HEK293 (cell line): ENCODE measurements at regions not wholly inside any gene's neighbourhood (a gene's known extent, or its start where the extent isn't known, plus 50 kb on each side); places are given as distances from the start of the nearest gene placed in this dataset.

Source experiments
- CTCF ChIA-PET: fragments of 350-600 bp; formaldehyde crosslinking; extraction: SDS; loops from one replicate; lab custom pipeline; 2021; ENCODE audit warnings: antibody characterized with exemption; lab: Yijun Ruan, JAX
- POLR2A ChIA-PET: fragments of 300-600 bp; formaldehyde crosslinking; extraction: SDS; loops from one replicate; lab custom pipeline; 2020; ENCODE audit warnings: antibody characterized with exemption, inconsistent platforms; lab: Yijun Ruan, JAX
- H3K27ac ChIP-seq: fragments of 200-500 bp; sonication (Bioruptor generic); 2 replicates; pipeline ENCODE4 v1.5.1; 2014; ENCODE audit warnings: low read depth, low read length, control low read depth, inconsistent platforms; ENCODE audit errors: extremely low read depth
- H3K36me3 ChIP-seq, 2 experiments: fragments of 200-500 bp in 1 of 2; sonication (Bioruptor generic) in 1 of 2; 1 replicate in 1 of 2; 2 replicates in 1 of 2; pipeline ENCODE4 v1.5.1; 2014 to 2017; ENCODE audit warnings: inconsistent platforms in 2 of 2, low read length in 2 of 2; ENCODE audit not compliant: control insufficient read depth in 2 of 2, insufficient read depth in 1 of 2
- H3K4me1 ChIP-seq: fragments of 200-500 bp; sonication (Bioruptor generic); 2 replicates; pipeline ENCODE4 v1.5.1; 2014; ENCODE audit warnings: mild to moderate bottlenecking, low read length, inconsistent platforms; ENCODE audit not compliant: control insufficient read depth, insufficient read depth
- H3K4me3 ChIP-seq: 2 replicates; pipeline ENCODE4 v1.5.1; 2011; ENCODE audit warnings: low read depth, mild to moderate bottlenecking, control low read depth, low read length, moderate library complexity
- H3K9me3 ChIP-seq: fragments of 200-500 bp; sonication (Bioruptor generic); 2 replicates; pipeline ENCODE4 v1.5.1; 2014; ENCODE audit warnings: low read depth, low read length, inconsistent platforms; ENCODE audit not compliant: control insufficient read depth, insufficient read depth
- GFI1B ChIP-seq: fragments of 450-650 bp; formaldehyde crosslinking; IDR thresholded peaks from 2 replicates; pipeline ENCODE4 v1.5.1; 2016; ENCODE audit warnings: missing biosample characterization, missing genetic modification characterization
- INSM2 ChIP-seq: fragments of 450-650 bp; formaldehyde crosslinking; IDR thresholded peaks from 2 replicates; pipeline ENCODE4 v1.5.1; 2016; ENCODE audit warnings: missing biosample characterization, missing genetic modification characterization
- KLF10 ChIP-seq: fragments of 450-650 bp; IDR thresholded peaks from 2 replicates; pipeline ENCODE4 v1.5.1; 2018; ENCODE audit warnings: missing biosample characterization, mild to moderate bottlenecking, missing genetic modification characterization
- KLF7 ChIP-seq: fragments of 450-650 bp; formaldehyde crosslinking; IDR thresholded peaks from 2 replicates; pipeline ENCODE4 v1.5.1; 2016; ENCODE audit warnings: missing biosample characterization, missing genetic modification characterization, borderline replicate concordance
- SETDB1 ChIP-seq: IDR thresholded peaks from one replicate; pipeline ENCODE4 v1.6.1; 2017; ENCODE audit warnings: mild to moderate bottlenecking, low read length, moderate library complexity, mixed read lengths; ENCODE audit not compliant: insufficient read length
- TCF7L2 ChIP-seq: IDR thresholded peaks from 2 replicates; pipeline ENCODE4 v1.6.1; 2011; ENCODE audit warnings: low read depth, mild to moderate bottlenecking, inconsistent platforms, low read length, moderate library complexity, borderline replicate concordance
- TRIM28 ChIP-seq: IDR thresholded peaks from 2 replicates; pipeline ENCODE4 v1.6.1; 2011; ENCODE audit warnings: low read length, control low read depth, borderline replicate concordance
- ZBTB21 ChIP-seq: fragments of 450-650 bp; formaldehyde crosslinking; IDR thresholded peaks from 2 replicates; pipeline ENCODE4 v1.5.1; 2017; ENCODE audit warnings: missing biosample characterization, missing genetic modification characterization
- ZBTB44 ChIP-seq: fragments of 450-650 bp; IDR thresholded peaks from 2 replicates; pipeline ENCODE4 v1.5.1; 2018; ENCODE audit warnings: missing biosample characterization, mild to moderate bottlenecking, missing genetic modification characterization
- ZNF140 ChIP-seq: fragments of 450-650 bp; formaldehyde crosslinking; IDR thresholded peaks from 2 replicates; pipeline ENCODE4 v1.5.1; 2016; ENCODE audit warnings: missing biosample characterization, missing genetic modification characterization
- ZNF169 ChIP-seq: fragments of 450-650 bp; formaldehyde crosslinking; IDR thresholded peaks from 2 replicates; pipeline ENCODE4 v1.5.1; 2016; ENCODE audit warnings: missing biosample characterization, missing genetic modification characterization
- ZNF221 ChIP-seq: fragments of 450-650 bp; formaldehyde crosslinking; IDR thresholded peaks from 2 replicates; pipeline ENCODE4 v1.5.1; 2017; ENCODE audit warnings: missing biosample characterization, missing genetic modification characterization, borderline replicate concordance
- ZNF239 ChIP-seq: fragments of 450-650 bp; formaldehyde crosslinking; IDR thresholded peaks from 2 replicates; pipeline ENCODE4 v1.5.1; 2016; ENCODE audit warnings: missing biosample characterization, missing genetic modification characterization
- ZNF350 ChIP-seq: fragments of 450-650 bp; formaldehyde crosslinking; IDR thresholded peaks from 2 replicates; pipeline ENCODE4 v1.5.0; 2017; ENCODE audit warnings: missing biosample characterization, mild to moderate bottlenecking, missing genetic modification characterization
- ZNF488 ChIP-seq: fragments of 450-650 bp; formaldehyde crosslinking; IDR thresholded peaks from 2 replicates; pipeline ENCODE4 v1.5.1; 2016; ENCODE audit warnings: missing biosample characterization, missing genetic modification characterization
- ZNF513 ChIP-seq: fragments of 450-650 bp; IDR thresholded peaks from 2 replicates; pipeline ENCODE4 v1.5.1; 2018; ENCODE audit warnings: missing biosample characterization, missing genetic modification characterization
- ZNF530 ChIP-seq: fragments of 450-650 bp; formaldehyde crosslinking; IDR thresholded peaks from 2 replicates; pipeline ENCODE4 v1.5.1; 2016; ENCODE audit warnings: low read depth, missing biosample characterization, missing genetic modification characterization
- ZNF548 ChIP-seq: fragments of 450-650 bp; formaldehyde crosslinking; IDR thresholded peaks from 2 replicates; pipeline ENCODE4 v1.5.1; 2016; ENCODE audit warnings: missing biosample characterization, missing genetic modification characterization
- ZNF555 ChIP-seq: fragments of 450-650 bp; formaldehyde crosslinking; conservative IDR thresholded peaks from 2 replicates; pipeline ENCODE4 v1.5.1; 2017; ENCODE audit warnings: missing biosample characterization, mild to moderate bottlenecking, missing genetic modification characterization, inconsistent platforms
- ZNF623 ChIP-seq: fragments of 450-650 bp; formaldehyde crosslinking; IDR thresholded peaks from 2 replicates; pipeline ENCODE4 v1.5.1; 2016; ENCODE audit warnings: missing biosample characterization, missing genetic modification characterization
- ZNF670 ChIP-seq: fragments of 450-650 bp; formaldehyde crosslinking; IDR thresholded peaks from 2 replicates; pipeline ENCODE4 v1.5.1; 2016; ENCODE audit warnings: missing biosample characterization, missing genetic modification characterization, low read depth
- ZNF677 ChIP-seq: fragments of 450-650 bp; IDR thresholded peaks from 2 replicates; pipeline ENCODE4 v1.5.0; 2018; ENCODE audit warnings: missing biosample characterization, mild to moderate bottlenecking, missing genetic modification characterization, moderate library complexity
- ZNF777 ChIP-seq: fragments of 450-650 bp; formaldehyde crosslinking; IDR thresholded peaks from 2 replicates; pipeline ENCODE4 v1.5.1; 2017; ENCODE audit warnings: missing biosample characterization, missing genetic modification characterization, borderline replicate concordance
- ZNF792 ChIP-seq: fragments of 450-650 bp; formaldehyde crosslinking; IDR thresholded peaks from 2 replicates; pipeline ENCODE4 v1.5.1; 2016; ENCODE audit warnings: missing biosample characterization, missing genetic modification characterization
- ZSCAN4 ChIP-seq: fragments of 450-650 bp; formaldehyde crosslinking; IDR thresholded peaks from 2 replicates; pipeline ENCODE4 v1.5.1; 2017; ENCODE audit warnings: missing biosample characterization, missing genetic modification characterization

- Histone ChIP-seq H3K27ac (no peak overlapping the region), H3K9me3 (no peaks in the 10 kb centered on the region), H3K4me1 (no peaks in the 10 kb centered on the region), H3K36me3 (no peaks in the 10 kb centered on the region), H3K4me3 (no peak overlapping the region)
- POLR2A ChIA-PET: no interaction called here
- CTCF ChIA-PET: interaction anchor here (0.6 kb wide), 1 partner anchor 59 kb away, joined by 3 read pairs; no protein-coding TSS in a partner anchor
- TF ChIP-seq ZNF221 (tag by site-specific recombination) (no peak), ZSCAN4 (tag by site-specific recombination) (no peak), ZNF792 (tag by site-specific recombination) (no peak), ZNF677 (tag by site-specific recombination) (no peak), ZNF488 (tag by site-specific recombination) (no peak), ZNF169 (tag by site-specific recombination) (no peak), ZNF670 (tag by site-specific recombination) (no peak), ZBTB44 (tag by site-specific recombination) (no peak), TCF7L2 (no peak), KLF10 (no peak)
Observed at GRCh38 chr6:165096868-165097267, 212.5 kb downstream of the C6orf118 start.

GRCh38 chr6:165096209-165096608, 213.2 kb downstream of the C6orf118 start:
- ChIA-PET CTCF (no interaction called here), POLR2A (no interaction called here)
- no peaks in the 10 kb centered on the region for H3K9me3 ChIP-seq
- H3K4me3 ChIP-seq: no peak overlapping the region
- H3K4me1 ChIP-seq: no peaks in the 10 kb centered on the region
- H3K36me3 ChIP-seq: no peaks in the 10 kb centered on the region
- TF ChIP-seq ZBTB21 (tag by site-specific recombination) (no peak), ZNF513 (tag by site-specific recombination) (no peak), ZNF350 (tag by site-specific recombination) (no peak), GFI1B (tag by site-specific recombination) (no peak), KLF7 (tag by site-specific recombination) (no peak)
- H3K27ac ChIP-seq: no peak overlapping the region

GRCh38 chr6:165092881-165093595, 216.4 kb downstream of the C6orf118 start:
- Histone ChIP-seq H3K9me3 (no peaks in the 10 kb centered on the region), H3K36me3 (no peaks in the 10 kb centered on the region), H3K27ac (no peak overlapping the region), H3K4me3 (no peak overlapping the region), H3K4me1 (no peaks in the 10 kb centered on the region)
- CTCF ChIA-PET: no interaction called here
- POLR2A ChIA-PET: no interaction called here
- TF ChIP-seq INSM2 (tag by site-specific recombination): no peak
- TF ChIP-seq ZNF548 (tag by site-specific recombination): no peak
- TF ChIP-seq ZNF555 (tag by site-specific recombination): no peak
- TF ChIP-seq ZNF239 (tag by site-specific recombination): no peak
- TF ChIP-seq ZNF140: no peak
- TF ChIP-seq TRIM28: 0 out of 2 replicates have a peak, but pooled peaks have one; percentile 25
- no peak for TF ChIP-seq ZNF623 (tag by site-specific recombination)
- no peak for TF ChIP-seq ZNF777 (tag by site-specific recombination)
- no peak for TF ChIP-seq ZNF530 (tag by site-specific recombination)
- peak; percentile 46 for TF ChIP-seq SETDB1
